Renal cortical epithelial cell (primary cell): ENCODE measurements at regions not wholly inside any gene's neighbourhood (a gene's known extent, or its start where the extent isn't known, plus 50 kb on each side); places are given as distances from the start of the nearest gene placed in this dataset.

ENCODE experiments used
- DNase-seq: peaks from one replicate; pipeline ENCODE4 v3.0.0-alpha.2; 2011; ENCODE audit warnings: low read depth

DNA sequence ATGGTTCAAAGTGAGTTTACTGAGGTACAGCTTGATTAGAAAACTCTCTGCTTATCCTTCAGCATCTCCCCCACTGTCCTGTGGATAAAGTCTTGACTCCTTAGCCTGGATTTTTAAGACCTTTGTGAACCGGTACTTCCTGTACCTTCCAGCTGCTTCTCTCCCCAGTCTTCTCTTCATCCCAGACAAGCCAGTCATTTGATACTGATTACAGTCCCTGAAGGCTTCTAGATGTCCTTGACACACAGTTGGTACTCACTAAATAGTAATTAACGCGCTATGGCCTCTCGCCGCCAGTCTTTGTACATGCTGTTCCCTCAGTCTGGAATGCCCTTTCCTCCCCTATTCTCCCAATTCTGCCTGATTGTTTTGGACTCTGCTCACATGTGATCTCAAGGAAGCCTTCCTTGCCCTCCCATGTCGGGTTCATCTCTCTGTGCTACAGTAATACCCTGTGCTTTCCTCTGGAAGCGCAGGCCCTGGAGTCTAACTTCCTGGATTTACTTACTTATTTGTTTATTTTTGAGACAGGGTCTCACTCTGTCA lies 50.6 kb upstream of the PTGR2 start:
- DNase-seq, result no peak

DNA sequence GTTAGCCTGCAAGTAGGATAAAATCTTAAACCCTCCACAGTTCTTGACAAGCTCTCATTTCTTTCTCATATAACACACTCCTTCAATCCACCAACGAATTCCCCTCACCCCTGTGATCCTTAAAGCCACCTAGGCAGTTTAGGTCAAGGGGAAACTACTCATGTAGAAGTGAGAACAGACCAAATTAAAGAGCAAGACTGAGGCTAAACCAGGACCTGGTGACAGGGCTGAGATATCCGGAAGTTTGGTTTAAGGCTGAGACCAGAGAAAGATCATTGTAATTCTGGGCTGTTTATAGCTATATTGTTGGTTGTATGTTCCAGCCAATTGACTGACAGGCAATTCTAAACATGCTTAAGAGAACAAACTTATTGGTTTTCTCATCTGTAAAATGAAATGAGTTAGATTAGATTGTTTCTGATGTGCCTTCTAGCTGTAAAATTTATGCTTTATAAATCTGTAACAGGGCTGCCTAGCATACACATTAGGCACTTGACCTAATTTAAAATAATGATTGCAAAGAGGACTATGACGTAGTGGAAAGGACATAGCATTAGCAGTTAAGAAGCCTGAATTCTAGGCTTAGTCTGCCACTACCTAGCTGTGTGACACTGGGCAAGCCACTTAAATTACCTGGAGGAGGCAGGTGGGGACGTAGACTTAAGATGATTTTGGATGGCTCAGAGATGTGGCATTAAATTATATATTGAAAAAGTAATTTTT lies 53.9 kb upstream of the PTGR2 start:
- DNase-seq, result no peak

DNA sequence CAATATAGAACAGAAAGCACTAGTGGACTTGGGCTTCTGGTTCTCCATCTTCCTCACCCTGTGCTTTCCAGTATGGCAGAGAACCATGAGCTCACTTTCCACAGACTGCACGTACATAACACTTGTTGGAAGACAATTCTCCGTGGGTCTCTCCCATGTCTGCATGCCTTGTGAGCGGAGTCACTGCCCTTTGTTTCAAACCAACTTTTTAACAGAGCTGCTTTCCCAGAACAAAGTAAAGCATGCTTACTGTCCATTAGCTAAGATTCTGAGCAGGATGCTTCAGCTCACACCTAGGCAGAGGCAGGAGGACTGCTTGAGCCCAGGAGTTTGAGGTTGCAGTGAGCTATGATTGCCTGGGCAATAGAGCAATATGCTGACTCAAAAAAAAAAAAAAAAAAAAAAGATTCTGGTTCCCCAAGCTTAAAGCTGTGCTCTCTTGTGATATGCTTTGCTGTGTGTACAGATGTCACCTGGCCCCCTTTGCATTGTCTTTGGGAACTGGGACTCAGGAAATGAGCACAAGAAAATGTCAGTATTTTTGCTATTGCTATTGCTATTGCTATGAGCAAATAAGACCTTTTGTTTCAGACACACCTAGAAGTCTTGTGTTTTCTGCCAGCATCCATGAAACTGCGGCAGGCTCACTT lies 54.6 kb upstream of the PTGR2 start:
- DNase-seq, result peak; percentile 39

DNA sequence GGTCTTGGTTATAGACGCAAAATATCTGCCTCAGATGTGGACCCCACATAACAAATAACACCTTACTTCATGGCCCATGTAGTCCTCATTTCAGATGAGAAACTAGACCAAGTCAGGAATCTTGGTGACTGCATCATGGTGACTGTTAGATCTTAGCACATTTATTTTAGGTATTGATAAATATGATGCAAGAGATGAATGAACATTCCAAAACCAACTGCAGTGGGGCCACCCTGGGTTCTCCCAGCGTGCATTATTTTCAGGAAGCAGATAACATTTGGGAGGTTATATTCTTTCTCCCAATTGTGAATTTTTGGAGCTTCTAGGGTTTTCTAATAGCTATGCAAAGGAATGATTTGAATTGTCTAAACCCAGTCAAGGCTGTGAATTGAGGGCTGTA lies 55.2 kb upstream of the PTGR2 start:
- DNase-seq, result no peak

DNA sequence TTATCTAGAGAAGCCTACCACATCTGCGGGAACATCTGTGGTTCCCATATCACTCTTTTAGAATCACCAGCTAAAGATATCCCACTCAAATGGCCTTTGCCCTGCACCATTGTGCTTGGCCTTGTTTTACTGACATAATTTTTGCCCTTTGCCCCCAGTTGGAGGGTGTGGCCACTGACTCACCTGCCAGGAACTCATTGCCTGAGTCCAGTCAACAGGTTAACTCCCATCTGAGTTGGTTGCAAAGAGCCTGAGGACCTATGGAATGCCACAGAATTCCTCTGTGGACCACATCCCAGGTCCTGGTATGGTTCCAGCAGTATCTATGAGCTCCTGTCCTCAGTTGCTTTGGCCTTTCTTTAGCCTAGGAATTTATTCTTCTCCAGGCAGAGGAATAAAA lies 55.7 kb upstream of the PTGR2 start:
- DNase-seq, result peak; percentile 94

DNA sequence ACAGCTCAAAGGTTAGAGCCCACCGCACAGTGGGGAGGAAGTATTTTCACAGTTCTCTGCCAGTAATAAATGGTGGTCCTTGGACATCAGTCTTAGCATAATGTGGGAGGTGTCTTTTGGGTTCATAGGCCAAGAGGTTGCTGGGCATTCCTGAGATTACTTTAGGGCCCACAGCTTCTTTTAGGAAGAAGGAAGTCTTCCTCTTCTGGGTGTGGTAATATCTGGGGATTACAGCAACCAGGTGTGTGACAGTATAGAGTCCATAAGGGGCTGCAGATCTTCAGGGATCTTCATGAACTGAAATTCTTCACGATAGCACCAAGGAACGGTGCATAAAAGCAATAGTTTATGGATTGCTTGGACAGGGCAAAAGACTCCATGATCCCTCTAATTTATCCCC lies 56.2 kb upstream of the PTGR2 start:
- no peak for DNase-seq

DNA sequence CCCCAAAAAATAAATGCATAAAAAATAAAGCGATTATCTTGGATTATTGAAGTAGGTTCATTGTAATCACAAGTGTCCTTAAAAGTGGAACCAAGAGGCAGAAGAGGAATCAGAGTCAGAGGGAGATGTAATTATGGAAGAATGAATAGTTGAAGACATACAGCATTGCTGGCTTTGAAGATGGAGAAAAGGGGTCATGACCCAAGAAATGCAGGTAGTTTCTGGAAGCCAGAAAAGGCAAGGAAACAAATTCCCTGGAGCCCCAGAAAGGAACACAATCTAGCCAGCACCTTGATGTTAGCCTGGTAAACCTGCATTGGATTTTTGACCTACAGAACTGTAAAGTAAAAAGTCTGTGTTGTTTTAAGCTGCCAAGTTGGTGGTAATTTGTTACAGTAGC lies 57.5 kb upstream of the PTGR2 start:
- DNase-seq, result no peak

DNA sequence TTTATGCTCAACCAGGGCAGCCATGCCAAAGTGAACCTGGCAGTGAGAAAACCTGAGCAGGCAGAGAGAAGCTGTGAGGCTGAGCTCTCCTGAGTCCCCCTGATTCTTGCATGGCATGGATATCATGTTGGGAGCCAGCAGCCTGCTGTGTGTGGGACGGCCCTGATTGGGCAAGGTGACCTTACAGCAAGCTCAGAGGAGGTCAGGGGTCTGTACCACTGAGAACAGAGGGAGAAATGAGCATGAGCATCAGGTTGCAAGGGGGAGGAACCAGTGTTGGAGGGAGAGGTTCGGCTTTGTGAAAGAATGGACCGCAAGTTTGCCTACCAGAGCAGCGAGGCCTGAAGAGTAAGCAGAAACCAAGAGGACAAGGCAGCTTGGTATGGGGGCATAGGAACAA lies 59.1 kb upstream of the PTGR2 start:
- DNase-seq, result no peak

DNA sequence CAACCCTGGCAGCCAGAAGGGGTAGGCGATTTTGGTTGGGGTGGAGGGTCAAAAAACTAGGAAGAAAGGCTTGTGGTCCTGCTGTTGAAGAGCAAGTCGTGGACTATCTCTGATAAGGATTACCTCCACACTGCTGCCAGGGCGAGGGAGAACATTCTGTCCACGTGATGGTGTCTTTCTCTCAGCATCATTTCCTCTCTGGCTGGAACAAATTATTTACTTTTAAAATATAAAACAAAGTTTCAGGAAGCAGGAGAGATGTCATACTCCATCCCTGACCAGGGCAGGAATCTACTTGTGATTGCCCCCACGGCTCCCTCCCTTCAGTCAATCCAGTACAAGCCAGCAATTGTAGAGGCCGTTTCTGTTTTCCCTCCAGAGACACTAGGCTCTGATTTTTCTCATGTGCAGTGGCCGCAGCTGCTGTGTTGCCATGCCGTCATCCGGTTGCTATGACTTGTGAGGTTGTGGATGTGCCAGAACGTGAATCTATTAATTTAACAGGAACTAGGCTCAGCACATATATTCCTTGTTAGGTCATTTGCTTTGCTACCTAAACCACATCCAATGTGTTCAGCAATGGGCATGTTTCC lies 61.5 kb upstream of the PTGR2 start:
- no peak for DNase-seq

DNA sequence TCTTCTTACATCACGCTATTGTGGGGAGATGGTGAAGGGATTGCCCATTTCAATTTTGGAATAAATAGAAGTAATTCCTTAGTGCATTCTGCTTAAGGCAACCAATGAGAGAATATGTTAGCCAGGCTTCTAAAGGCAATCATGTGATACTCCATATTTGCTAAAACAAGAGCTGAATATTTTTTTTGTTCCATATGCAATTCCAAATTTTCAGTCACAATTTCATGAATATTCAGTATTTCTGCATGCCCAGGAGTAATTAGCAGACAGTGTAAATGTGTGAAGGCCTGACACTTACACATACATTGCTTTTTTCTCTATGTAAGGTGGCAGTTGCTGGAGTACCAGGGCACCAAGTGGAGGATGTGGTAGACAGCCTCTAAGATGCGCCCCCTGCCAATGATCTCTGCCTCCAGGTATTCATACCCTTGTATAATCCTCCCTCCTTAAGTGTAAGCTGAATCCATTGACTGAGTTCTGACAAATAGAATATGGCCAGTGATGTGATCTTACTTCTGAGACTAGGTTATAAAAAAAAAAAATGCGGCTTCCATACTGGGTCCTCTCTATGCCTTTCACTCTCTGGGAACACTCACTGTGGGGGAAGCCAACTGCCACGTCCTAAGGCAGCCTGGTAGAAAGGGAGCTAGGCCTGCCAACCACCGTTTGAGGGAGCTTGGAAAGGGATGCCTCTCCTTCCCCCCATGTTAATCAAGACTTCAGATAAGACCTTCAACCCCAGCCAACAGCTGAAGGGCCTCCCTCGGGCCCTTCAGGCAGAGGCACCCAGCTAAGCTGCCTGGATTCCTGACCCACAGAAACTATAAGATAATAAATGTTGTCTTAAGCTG lies 62.7 kb upstream of the PTGR2 start:
- no peak for DNase-seq

DNA sequence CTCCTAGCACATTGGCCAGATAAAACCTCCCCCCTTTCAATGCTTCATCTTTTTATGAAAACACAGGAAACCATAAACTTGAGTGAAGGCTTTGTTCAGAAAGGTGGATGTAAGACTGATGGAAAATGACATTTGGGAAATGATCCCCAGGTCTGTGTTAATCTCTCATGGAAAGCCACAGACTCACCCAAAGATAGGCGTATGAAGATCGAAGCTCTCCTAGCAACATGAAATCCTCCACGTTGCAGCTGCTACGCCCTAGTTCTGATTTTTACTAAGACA lies 63.4 kb upstream of the PTGR2 start:
- DNase-seq, result no peak

DNA sequence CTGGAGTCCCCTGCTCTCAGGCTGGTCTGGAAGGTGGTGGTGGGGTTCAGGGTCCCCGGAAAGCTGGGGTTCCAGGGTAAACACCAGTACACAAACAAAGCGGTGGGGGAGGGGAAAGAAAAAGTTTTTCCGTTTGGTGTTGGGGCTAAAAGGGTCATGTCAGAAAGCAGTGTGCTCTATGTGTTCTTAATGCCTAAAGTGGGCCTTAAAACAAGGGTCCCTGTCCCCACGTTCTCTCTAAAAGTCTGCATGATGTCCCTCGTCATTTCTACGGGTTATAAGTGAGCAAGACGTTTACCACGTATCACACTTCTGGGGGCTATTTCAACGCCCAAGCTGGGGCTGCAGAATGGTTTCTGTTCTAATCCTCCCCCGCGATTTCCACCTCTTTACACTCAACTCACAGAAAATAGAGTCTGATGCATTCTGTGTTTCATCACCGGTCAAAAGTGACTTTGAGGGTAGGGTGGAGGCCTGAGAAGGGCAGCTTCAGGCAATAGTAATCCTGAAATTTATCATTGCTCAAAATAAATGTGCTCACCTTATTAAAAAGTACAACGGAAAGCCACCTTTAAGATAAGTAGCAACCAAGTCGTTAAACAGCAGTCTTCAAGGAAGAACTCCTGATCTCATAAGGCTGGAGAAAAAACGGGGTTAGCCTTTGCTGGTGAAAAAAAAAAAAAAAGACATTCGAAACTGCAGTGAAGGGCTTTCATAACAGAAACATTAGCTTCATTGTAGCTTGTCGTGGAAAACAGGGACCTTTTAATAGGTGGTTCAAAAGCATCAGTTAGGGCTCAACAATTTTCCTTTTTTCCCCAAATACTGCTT lies 63.9 kb upstream of the PTGR2 start:
- DNase-seq, result peak; percentile 28

DNA sequence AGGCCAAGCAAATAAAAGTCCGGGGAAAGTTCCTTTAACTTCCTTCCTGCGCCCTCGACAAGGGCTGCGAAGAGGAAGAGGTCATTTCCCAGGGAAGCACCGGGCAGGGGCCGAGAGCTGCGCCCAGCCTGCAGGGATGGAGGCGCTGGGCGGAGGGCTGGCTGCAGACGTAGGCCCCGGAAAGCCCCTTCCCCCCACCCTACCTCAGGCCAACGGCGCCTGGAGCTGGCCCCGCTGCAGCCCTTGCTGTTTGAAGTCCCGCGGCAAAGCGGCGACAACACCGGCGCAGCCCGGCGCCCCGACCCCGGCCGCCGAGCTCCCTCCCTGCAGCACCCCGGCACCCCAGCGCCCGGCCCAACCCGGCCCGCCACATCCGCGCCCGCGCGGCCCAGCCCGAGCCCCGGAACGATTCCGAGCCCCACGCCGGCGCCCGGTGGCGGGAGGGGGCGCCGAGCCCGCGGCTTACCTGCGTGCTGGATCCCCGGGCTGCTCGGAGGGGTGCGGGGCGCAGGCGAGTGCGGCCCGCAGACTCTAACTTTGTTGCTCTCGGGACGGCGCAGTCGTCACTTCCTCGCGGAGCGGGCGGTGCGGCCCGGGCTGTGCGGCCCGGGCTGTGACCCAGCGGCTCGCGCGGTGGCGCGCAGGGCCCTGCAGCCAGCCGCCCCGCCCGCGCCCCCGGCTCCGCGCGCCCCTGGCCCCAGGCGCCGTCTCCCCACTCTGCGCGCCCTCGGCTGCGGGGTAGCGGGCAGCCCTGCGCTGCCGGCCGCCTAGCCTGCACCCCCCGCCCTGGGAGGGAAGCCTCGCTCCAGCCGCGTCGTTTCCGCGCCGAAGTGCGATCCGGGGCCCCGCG lies 64.8 kb upstream of the PTGR2 start:
- DNase-seq, result no peak

DNA sequence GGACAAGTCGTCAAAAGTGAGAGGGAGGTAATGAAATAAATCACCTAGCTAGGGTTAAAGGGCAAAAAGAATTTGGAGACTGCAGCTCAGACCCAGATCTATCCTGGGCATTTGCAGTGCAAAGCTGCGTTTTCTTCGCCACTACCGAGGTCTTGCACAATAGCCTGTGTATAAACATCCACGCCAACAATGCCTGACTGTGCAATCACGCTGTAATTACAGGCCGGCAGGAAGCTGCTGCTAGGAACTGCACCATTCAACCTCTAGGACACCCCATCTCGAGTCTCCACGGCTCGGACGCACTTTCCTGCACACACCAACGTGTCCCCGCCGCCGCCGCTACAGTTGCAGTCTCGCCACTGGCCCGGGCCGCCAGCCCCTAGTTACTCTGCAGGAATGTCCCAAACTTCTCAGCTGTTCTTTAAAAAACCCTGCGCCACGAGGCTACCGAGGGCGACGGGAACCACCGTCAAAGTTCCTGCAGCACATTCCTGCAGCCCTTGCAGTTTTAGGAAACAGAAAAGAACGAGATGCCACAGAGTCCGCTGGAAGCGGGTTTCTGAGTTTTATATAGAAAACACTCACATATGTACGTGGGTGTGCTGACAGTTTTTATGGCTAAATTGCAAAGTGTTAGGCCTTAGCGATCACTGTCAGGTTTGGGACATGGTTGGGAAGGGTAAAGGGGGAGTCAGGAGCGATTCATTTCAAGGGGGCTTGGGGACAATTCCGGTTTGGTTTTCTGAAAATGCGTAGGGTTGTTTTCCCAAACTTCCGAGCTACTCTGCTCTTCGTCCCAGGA lies 65.6 kb upstream of the PTGR2 start:
- peak; percentile 92 for DNase-seq

DNA sequence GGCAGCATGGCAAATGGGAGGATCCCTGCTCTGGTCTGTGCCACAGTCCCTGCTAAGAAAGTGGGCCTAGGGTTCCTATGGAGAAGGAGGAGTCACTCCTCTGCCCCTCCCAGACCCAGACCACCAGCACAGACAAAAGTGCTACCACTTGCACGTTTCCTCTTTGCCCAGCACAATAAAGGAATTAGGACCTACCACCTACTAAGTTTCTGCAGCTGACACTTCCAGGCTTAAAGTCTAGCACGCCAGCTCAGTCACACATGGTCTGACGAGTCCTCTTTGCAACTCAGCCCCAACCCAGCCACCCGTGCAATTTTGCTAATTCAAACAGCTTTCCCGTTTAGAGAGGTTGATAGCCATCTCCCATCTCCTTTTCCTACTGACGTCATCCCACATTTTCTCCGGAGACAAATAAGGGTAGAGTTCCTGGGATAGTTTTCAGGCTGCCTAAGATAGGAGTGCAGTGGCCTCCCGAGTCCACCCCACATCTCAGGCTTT lies 66.2 kb upstream of the PTGR2 start:
- peak; percentile 77 for DNase-seq

DNA sequence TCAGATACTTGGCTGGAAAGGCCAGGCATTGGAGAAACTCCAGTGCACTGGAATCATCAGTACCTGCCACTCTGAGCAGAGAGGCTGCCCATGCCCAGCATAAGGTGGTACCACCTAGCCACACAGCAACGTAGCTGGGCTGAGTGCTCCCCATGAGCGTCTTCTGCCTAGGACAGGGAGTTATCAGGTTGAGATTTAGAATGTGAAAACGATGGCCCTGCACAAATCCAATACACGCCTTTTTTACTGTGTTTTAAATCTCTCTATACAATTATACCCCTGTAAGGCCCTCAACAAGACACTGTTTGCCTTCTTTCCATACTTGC lies 66.7 kb upstream of the PTGR2 start:
- no peak for DNase-seq

DNA sequence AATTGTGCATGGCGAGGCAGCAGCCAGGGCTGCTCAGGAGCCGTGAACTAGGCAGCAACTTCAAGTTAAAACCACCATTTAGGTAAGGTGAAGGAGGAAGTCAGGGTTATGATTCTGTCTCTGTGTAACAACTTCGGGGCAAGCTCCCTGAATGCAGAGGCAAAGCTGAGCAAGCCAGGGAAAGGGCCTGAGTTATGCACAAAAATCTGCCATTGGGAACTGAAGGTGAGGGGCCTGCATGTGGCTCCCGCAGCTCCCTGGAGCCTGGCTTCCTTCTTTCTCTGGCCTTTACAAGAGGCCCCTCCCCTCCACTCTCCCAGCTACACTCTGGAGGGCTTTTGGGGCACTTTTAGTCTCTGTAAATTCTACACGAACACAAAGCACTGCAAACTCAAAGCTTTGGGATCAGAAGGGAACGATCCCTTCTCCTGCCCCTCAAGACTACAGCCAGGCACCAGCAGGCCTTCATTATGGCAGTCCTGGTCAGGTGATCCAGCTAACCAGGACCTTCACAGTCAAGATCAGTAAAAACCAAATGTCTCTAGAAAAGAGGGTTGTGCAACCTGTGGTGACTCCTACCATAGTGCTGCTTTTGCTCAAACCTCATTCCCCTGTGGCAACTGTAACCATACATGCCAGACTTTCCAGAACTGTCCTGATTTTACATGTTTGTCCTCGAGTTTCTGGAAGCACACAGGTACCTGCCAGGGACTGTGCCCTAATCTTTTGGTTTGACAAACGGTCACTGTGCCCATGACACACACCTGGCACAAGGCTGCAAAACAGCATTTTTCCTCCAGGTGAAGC lies 67.2 kb upstream of the PTGR2 start:
- DNase-seq, result peak; percentile 84

DNA sequence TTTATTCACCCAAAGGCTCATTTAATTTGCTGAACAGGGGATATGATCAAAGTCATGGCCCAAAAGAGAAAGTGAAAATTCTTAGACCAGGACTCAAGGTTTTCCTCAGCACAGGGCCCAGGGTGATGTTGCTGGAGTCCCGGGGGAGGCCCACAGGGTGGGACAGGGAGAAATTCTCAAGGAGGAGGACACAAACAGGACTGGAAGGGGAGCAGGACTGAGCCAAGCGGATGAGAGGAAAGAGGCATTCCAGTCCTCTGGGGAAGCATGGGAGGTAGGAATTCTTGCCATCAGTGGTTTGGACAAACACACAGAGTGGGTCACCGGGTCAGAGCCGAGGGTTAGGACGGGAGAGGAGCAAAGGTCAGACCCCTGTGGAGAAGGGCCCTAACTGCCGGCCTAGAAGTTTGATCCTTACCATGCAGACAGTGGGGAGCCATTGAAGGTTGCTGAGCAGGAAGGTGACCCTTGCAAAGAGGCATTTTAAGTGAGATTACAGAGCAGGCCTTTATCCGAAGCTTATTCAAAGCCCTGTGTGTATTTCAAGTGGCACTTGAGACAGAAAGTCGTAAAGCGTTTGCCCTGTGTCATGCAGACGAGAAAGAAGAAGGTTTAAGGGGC lies 68.4 kb upstream of the PTGR2 start:
- DNase-seq, result no peak
